ENCODE measurements at regions not wholly inside any gene's neighbourhood (a gene's known extent, or its start where the extent isn't known, plus 50 kb on each side); places are given as distances from the start of the nearest gene placed in this dataset.
A peak's percentile ranks its signal among the peaks of the same experiment; 100 is the strongest.

- H3K4me2 ChIP-seq (ENCODE audit: low read depth, low read length, poor library complexity, severe bottlenecking): no peak overlapping the region
- H4K20me1 ChIP-seq (ENCODE audit: insufficient read depth, low read length, poor library complexity, severe bottlenecking): no peaks in the 10 kb centered on the region
- H3F3A ChIP-seq (ENCODE audit: low read depth): no peaks in the 10 kb centered on the region
- H3K27me3 ChIP-seq (ENCODE audit: insufficient read depth, low read length, poor library complexity, severe bottlenecking): no peaks in the 10 kb centered on the region
- H3K79me2 ChIP-seq (ENCODE audit: insufficient read depth, low read length): no peaks in the 10 kb centered on the region
- no peak overlapping the region for H3K4me3 ChIP-seq (ENCODE audit: low read length, poor library complexity, severe bottlenecking)
- no peaks in the 10 kb centered on the region for H3K9me2 ChIP-seq (replicated peaks; ENCODE audit: low read depth, low read length)
- no peak overlapping the region for H3K9ac ChIP-seq (ENCODE audit: low read depth, low read length, poor library complexity, severe bottlenecking)
- TF ChIP-seq, protein P1, sequence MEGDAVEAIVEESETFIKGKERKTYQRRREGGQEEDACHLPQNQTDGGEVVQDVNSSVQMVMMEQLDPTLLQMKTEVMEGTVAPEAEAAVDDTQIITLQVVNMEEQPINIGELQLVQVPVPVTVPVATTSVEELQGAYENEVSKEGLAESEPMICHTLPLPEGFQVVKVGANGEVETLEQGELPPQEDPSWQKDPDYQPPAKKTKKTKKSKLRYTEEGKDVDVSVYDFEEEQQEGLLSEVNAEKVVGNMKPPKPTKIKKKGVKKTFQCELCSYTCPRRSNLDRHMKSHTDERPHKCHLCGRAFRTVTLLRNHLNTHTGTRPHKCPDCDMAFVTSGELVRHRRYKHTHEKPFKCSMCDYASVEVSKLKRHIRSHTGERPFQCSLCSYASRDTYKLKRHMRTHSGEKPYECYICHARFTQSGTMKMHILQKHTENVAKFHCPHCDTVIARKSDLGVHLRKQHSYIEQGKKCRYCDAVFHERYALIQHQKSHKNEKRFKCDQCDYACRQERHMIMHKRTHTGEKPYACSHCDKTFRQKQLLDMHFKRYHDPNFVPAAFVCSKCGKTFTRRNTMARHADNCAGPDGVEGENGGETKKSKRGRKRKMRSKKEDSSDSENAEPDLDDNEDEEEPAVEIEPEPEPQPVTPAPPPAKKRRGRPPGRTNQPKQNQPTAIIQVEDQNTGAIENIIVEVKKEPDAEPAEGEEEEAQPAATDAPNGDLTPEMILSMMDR (conservative IDR thresholded peaks at IDR 0.05; ENCODE audit: low read length): peak; percentile 29
- no peak for TF ChIP-seq EZH2phosphoT487 (IDR thresholded peaks at IDR 0.05; ENCODE audit: borderline replicate concordance)
- H3K9me3 ChIP-seq (ENCODE audit: insufficient read depth, low read depth, low read length): no peaks in the 10 kb centered on the region
- no peaks in the 10 kb centered on the region for H3K36me3 ChIP-seq (ENCODE audit: insufficient read depth, low read length)
- no peak overlapping the region for H2AFZ ChIP-seq (ENCODE audit: low read length)
- H3K4me1 ChIP-seq (ENCODE audit: insufficient read depth, low read length, poor library complexity, severe bottlenecking): peaks cover 10% of the 10 kb centered on the region
Measured at GRCh38 chr6:84549917-84550316, 214.5 kb downstream of the TBX18 start.

DNA sequence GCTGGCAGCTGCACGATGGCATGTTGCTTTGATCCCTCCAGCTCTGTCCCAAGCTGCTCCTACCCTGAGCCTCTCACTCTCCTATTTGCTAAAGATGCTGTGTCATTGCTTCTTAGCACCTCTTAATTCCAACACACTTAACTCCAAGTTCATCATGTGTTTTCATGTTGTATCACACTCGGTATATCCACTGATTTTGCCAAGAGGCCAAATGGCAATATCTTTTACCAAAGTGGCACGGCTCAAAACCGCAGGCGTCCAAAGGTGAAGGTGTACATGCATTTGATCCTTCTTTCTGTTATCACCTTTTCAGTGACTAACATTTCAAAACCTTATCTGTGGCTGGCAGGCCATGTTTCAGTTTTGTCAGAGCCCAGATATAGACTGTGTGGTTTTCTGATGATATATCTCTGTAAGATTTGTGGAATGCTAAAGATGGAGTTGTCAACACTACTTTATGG is 217.0 kb downstream of the TBX18 start:
- Histone ChIP-seq H3K36me3 (ENCODE audit: insufficient read depth, low read length) (no peaks in the 10 kb centered on the region), H3K9me3 (ENCODE audit: insufficient read depth, low read depth, low read length) (no peaks in the 10 kb centered on the region), H3K9ac (ENCODE audit: low read depth, low read length, poor library complexity, severe bottlenecking) (no peak overlapping the region), H3F3A (ENCODE audit: low read depth) (no peaks in the 10 kb centered on the region), H3K27me3 (ENCODE audit: insufficient read depth, low read length, poor library complexity, severe bottlenecking) (no peaks in the 10 kb centered on the region), H3K79me2 (ENCODE audit: insufficient read depth, low read length) (no peaks in the 10 kb centered on the region), H3K4me1 (ENCODE audit: insufficient read depth, low read length, poor library complexity, severe bottlenecking) (peaks cover 10% of the 10 kb centered on the region), H3K4me2 (ENCODE audit: low read depth, low read length, poor library complexity, severe bottlenecking) (no peak overlapping the region), H3K9me2 (replicated peaks; ENCODE audit: low read depth, low read length) (no peaks in the 10 kb centered on the region), H2AFZ (ENCODE audit: low read length) (no peak overlapping the region), H4K20me1 (ENCODE audit: insufficient read depth, low read length, poor library complexity, severe bottlenecking) (no peaks in the 10 kb centered on the region), H3K4me3 (ENCODE audit: low read length, poor library complexity, severe bottlenecking) (no peak overlapping the region)
- TF ChIP-seq, protein P1 (conservative IDR thresholded peaks at IDR 0.05; ENCODE audit: low read length): no peak
- no peak for TF ChIP-seq EZH2phosphoT487 (IDR thresholded peaks at IDR 0.05; ENCODE audit: borderline replicate concordance)

DNA sequence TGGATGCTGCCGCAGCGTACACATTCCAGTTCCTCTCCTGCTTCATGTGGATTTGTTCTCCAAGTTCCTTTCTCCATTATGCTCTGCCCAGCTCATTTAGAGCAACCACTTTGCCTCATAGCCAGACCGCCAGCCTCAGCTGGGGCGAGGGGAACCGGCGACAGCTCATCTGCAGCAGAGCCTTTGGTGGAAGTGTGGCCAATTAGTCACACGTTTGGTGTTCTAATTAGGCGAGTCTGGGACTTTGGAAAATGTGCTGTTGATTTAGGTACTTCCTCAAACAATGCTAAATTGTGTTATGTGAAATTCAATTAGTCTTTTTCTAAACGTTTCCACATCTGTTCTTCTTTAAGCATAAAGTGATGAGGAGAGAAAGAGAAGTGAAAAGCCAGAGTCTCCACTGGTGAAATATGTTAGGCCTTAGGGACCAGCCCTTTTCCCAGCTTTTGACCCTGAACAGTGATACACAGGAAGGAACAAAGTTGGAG is 217.9 kb downstream of the TBX18 start:
- H3K27me3 ChIP-seq (ENCODE audit: insufficient read depth, low read length, poor library complexity, severe bottlenecking): no peaks in the 10 kb centered on the region
- H3K9me3 ChIP-seq (ENCODE audit: insufficient read depth, low read depth, low read length): no peaks in the 10 kb centered on the region
- H3F3A ChIP-seq (ENCODE audit: low read depth): no peaks in the 10 kb centered on the region
- peaks cover 10% of the 10 kb centered on the region for H3K4me1 ChIP-seq (ENCODE audit: insufficient read depth, low read length, poor library complexity, severe bottlenecking)
- no peak overlapping the region for H3K9ac ChIP-seq (ENCODE audit: low read depth, low read length, poor library complexity, severe bottlenecking)
- H3K4me3 ChIP-seq (ENCODE audit: low read length, poor library complexity, severe bottlenecking): no peak overlapping the region
- TF ChIP-seq EZH2phosphoT487 (IDR thresholded peaks at IDR 0.05; ENCODE audit: borderline replicate concordance): no peak
- H3K4me2 ChIP-seq (ENCODE audit: low read depth, low read length, poor library complexity, severe bottlenecking): no peak overlapping the region
- no peaks in the 10 kb centered on the region for H3K36me3 ChIP-seq (ENCODE audit: insufficient read depth, low read length)
- H4K20me1 ChIP-seq (ENCODE audit: insufficient read depth, low read length, poor library complexity, severe bottlenecking): no peaks in the 10 kb centered on the region
- H3K9me2 ChIP-seq (replicated peaks; ENCODE audit: low read depth, low read length): no peaks in the 10 kb centered on the region
- H2AFZ ChIP-seq (ENCODE audit: low read length): no peak overlapping the region
- no peaks in the 10 kb centered on the region for H3K79me2 ChIP-seq (ENCODE audit: insufficient read depth, low read length)
